HUDEP-2 (cell line): ENCODE measurements at regions not wholly inside any gene's neighbourhood (a gene's known extent, or its start where the extent isn't known, plus 50 kb on each side); places are given as distances from the start of the nearest gene placed in this dataset.
A peak's percentile ranks its signal among the peaks of the same experiment; 100 is the strongest.

Experiments
- DNase-seq, 76 experiments: peaks; one replicate each; lab custom pipeline; 2025; ENCODE audit not compliant: unreplicated experiment in 76 of 76; lab: John Stamatoyannopoulos, UW

DNA sequence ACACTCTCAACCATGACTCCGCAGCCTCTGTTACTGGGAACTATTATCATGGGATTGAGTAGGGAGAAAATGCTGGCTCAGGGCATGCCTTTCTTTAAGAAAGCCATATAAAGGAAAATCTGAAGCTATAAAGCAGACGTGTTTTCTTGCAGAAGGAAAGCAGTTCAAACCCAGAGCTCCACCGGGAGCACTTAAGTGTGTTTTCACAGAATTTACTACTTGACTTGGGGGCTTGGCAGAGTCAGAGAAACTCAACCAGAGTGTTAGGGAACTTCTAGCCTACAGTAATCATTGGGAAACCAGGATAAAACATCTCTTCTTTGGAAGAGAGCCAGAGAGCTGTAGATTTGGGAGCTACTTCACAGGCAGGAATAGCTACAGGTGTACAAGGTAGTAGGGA, 283.4 kb upstream of the ADRA1B start:
- DNase-seq: no peak

DNA sequence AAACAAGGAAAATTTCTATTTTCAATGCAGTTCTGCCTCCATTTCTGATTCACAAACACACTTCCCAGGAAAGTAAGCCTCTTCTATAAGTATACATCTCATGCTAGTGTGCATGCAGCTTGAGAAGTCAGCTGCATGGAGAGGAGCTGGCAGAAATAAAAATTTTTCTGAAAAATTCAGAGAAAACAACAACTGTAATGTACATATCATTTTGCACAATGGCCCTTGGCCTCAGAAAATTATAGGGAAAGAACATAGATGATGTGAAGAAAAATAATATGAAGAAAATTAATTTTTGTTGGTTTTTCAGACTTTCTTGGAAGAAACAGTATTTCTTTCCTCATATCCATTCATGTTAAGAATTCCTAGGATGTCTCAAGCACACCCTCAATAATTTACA, 277.8 kb upstream of the ADRA1B start:
- no peak for DNase-seq

DNA sequence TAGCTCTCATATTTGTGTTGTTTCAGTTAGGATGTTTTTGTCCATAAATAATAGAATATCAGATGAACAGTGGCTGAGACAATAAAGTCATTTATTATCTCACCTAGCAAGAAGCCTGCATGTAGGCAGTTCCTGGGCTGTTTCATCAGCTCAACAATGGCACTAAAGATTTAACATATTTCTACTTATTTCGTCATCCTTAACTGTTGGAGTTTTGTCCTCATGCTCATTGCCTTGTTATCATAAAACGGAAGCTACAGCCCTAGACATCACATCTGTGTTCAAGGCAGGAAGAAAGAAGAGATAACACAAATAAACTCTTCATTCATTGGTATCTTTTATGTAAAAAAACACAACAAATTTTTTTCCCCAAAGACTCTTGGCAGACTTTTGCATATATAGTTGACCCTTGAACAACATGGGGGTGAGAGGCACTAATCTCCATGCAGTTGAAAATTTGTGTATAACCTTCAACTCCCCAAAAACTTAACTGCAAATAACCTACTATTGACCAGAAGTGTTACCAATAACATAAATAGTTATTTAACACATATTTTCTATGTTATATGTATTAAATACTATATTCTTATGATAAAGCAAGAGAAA, 277.2 kb upstream of the ADRA1B start:
- DNase-seq: peak in 3 of 76 experiments; percentile 1 to 4 (median 1)

DNA sequence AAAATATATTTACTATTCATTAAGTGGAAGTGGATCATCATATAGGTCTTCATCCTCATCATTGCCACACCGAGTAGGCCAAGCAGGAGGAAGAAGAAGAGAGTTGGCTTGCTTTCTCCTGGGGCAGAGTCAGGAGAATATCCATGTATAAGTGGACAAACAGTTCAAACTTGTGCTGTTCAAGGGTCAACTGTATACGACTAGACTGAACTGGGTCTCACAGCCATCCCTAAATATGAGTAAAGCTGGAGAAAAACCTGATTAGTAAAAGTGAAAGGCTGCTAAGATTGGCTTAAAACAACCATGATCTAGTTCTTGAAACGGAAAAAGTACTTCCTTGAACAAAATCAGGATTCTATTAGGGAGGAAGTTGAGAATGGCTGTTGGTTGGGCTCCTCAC, 276.7 kb upstream of the ADRA1B start:
- no peak for DNase-seq

DNA sequence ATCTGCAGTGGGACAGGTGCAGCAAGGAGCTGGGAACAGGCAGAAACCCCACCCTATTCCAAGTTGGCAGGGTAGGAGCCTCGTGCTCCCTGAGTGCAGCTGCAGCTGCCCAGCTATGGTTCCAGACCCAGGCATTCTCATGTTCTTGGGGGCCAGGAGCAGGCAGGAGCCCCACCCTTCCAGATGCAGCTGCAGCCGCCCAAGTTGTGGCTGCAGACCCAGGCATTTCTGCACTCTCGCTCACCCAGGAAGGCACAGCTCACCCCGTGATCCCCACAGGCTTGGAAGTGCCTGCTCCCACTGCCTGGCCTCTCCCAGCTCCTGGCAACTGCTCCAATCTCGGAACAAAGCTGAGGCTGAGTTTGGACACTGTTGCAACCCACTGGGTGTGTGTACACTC, 275.8 kb upstream of the ADRA1B start:
- no peak for DNase-seq

DNA sequence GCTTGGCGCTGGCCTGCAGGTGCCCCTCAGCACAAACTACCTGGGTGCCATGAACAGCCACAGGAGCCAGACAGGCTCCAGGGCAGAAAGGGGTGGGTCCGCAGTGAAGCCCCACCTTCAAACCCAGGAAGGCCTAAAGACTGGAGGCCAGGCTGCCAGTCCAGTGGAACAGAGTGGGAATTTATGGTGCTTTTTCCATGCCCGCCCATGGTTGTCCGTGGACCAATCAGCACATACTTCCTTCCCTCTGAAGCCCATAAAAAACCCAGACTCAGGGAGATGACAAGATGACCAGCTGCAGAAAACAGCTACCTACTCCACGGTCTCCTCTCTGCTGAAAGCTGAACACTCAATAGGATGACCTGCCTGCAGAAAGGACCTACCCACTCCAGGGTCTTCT, 275.4 kb upstream of the ADRA1B start:
- DNase-seq: no peak

DNA sequence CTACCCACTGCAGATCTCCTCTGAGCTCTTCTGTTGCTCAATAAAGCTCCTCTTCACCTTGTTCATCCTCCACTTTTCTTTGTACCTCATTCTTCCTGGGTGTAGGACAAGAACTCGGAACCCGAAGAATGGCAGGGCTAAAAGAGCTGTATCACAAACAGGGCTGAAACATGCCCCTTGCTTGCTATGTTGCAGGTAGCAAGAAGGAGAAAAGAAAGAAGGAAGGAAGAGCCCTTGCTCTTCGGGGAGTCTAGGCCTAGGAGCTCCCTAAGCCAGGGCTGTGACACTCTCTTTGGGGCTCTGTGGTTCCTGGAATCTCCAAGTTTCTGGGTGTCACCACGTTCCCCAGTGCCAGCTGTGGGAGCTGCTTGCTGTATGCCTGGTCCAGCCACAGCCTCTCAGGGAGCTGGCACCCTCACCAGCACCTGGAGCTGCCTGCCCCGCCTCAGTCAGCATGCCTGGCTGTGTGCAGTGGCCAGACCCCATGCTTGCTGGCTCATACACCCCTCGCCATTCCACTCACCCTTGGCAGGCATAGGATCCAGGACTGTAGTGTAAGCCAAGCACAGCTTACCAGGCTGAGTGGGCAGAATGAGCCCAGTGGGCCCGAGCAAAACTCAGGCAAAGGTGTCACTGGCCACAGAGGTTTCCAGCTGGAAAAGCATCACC, 274.8 kb upstream of the ADRA1B start:
- no peak for DNase-seq

DNA sequence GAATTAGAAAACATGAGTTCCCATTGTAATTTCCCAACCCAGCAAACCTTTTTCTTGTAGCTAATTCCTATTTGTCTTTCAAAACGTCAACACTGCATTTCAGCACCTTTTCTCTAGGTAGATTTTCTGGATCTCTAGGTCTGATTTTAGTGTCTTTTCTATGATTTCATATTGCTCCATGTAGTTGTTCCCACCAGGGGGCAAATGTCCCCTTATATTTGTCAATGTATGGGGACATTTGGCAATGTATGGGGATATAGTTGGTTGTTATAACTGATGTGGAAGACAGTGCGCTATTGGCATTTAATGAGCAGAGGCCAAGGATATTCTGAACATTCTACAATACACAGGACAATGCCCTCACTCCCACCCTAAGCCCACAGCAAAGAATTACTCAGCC, 273.9 kb upstream of the ADRA1B start:
- peak in 1 of 76 experiments; percentile 1 for DNase-seq

DNA sequence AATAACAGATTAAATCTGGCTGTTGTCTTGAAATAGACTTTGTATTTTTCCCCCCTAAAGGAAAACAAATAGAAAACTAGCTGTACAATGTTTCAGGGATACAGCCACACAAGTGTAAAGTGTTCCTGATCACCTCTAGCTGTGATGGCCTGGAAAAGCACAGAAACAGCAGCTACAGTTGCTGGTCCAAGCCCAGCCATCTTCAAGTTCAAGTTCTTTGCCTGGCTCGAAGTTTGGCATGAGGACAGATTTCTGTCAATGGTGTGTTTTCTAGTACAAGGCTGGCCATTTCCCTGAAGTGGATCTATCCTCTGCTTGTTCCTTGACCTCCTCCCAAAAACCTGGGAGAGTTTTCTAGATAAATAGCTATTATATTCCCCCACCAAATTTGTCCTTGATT, 272.2 kb upstream of the ADRA1B start:
- DNase-seq: no peak

DNA sequence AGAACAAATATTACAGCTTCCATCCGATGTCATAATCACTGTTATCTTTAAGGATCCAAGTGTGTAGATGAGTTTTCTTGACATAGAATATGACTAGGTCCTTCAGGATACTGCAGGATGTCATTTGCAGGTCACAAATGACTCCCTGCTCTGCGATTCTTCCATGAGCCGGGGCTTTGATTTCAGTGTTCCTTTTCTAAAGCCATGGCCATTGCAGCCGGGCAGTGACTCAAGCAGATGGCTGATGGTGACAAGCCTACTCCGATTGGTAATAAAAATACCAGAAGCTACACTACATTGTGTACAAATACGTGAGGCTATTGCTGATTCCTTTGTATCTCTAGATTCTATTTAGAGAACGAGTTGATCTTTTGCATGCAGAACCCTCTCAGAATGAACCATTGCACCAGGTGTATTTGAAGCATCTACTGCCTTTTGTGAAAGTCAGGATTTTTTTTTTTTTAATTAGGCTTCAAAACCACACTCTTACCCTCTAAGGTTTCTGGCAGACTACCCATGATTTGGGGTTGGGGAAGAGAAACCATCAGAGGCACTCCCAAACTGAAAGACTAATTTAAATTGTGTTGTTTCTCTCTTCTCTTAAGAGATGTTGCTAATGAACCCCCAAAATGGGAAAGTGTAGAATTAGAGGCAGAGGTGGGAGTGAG, 271.0 kb upstream of the ADRA1B start:
- DNase-seq: no peak

DNA sequence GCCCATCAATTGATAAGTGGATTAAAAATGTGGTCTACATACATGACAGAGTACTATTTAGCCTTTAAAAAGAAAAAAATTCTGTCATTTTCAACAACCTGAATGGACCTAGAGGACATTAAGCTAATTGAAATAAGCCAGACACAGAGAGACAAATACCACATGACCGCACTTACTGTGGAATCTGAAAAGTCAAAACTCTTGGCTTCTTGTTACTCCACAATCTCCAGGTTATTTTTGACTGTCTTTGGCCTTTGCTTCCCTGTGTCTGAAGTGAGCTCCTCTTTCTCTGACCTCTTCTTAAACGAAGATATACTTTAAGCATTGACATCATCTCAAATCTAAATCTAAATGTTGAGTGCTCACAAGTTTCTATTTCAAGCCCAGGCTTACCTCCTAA, 265.5 kb upstream of the ADRA1B start:
- DNase-seq: no peak

DNA sequence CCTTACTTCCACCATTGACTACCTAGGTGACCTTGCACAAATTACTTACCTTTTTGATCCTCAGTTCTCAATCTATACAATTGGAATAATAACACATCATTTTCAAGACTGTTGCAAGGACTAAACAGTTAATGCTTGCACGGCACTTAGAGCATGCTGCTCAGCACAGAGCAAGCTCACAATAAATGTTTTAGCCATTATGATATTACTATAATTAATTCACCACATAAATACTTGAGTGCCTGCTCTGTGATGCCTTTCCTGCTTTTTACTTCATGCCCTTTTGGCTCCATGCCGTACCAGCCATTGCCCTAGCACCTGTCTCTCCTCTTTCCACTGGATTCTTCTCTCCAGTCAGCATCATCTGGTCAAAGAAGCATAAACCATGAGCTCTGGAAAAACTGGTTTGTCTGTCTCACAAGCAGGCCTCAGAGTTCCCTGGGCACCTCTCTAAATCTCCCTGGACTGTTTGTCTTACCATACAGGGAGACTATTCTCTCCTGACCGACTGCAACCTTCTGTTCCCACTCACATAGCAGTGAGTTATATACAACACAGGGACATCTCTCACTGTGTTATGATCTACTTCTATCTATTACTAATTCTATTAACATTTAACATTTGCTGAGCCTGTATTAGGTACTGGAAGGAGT, 260.4 kb upstream of the ADRA1B start:
- DNase-seq: no peak

DNA sequence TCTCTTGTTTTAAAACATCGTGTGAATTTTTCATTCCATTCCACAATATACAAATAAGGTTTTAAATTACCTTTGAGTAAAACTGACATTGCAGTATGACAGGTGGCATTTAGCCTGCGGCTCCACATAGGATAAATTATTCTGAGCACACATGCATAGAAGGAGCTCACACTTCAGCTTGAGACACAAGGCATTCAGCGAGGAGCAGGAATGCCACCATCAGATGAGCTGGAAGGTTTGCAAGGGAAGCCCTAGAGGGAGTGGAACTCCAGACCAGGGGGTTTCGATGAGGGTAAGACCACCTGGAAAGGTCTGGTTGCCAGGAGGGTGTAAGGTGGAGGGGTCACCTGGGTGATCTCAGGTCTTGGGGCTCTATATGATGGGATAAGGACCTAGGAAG, 259.0 kb upstream of the ADRA1B start:
- no peak for DNase-seq

DNA sequence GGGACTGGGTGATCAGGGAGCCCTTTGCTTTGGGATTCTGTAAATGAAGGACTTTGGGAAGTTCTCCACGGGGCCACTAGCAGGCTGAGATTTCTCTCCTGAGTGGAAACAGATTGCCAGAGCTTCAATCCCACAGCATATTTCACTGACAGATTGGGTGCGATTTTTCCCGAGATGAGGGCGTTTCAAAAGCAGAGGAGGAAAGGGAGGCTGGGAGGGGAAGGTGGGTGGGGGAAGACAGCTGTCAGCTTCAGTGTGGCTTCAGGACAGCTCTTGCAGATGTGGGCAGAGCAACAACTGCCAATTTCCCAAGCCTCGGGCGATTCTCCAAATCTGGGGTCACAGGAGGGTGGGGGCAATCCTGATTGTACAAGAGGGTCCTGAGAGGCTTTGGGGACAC, 258.5 kb upstream of the ADRA1B start:
- no peak for DNase-seq

DNA sequence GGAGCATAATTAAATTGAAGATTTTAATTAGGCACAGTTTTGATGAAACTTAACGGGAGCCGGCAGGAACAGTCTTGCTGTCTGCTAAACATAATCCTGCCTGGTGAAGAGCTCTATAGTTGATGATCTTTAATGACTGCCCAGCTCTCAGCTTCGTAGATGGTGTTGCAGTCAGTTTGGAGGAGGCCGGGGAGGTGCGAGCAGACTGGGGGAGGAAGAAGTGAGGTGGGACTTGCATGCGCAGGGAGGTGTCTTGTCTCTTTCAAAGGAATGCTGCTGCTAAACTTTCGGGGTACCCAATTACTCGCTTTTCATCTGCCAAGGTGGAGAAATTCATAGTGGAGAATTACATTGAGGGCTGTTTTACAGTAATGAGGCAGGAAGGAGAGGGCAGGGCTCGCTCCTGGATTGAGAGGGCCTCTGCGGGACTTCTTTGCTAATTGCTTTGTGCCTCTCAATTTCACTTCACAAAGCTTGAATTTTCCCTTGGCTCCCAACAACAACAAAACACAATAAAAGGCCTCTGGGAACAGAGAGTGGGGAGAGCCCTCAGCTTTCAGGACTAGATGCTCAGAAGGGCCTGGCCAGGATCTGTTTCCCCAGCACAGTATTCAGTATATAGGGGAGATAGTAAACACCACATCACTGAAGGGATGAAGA, 257.9 kb upstream of the ADRA1B start:
- DNase-seq: no peak

DNA sequence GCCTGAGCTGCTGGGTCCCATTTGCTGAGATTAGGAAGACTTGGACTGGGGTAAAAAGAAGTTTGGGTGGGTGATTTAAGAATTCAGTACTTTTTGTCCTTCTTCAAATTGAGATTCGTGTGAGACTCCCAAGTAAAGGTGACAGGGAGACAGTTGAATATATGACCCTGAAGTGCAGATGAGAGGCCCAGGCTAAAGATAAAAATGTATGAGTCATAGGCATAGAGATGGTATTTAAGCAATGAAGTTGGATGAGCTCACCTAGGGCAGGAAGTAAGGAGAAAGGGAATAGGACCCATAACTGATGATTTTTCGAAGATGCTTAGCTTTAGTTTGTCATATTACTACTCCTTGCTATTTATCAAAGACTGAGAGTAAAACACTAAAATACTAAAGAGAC, 255.9 kb upstream of the ADRA1B start:
- peak in 1 of 76 experiments; percentile 3 for DNase-seq

DNA sequence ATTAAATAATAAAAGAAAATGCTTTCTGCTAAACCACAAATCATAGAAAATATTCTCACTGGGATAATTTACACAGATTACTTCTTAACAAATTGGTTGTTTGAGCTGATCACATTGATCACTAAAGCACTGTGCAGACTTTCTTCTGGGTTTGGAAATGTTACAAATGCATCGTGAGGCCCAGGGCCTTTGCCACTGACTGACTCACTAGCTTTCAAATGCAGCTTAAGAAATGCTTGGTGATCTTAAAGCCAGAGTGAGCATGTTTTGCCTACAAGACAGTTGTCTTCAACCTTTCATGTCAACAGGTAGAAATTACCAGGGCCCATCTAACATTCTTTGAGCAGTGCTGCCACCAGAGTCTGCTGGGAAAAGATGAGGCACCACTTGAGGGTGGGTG, 252.3 kb upstream of the ADRA1B start:
- no peak for DNase-seq

DNA sequence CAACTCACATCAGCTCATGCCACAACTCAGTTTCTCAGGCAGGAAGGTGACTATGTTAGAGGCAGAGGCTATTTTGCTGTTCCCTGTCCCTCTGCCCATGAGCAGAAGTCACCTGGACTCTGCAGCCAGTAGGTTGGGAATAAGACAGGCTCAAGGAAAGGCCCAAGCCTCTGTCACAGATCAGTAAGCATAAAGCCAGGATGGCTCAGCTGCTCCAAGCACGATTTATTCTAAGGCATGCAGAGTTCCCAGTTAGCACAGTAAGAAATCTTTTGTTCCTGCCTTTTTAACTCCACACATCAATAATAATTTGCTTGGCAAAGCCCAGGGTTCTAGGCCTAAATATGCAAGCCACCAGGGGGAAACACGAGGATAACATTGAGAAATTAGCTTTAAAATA, 249.0 kb upstream of the ADRA1B start:
- DNase-seq: no peak

DNA sequence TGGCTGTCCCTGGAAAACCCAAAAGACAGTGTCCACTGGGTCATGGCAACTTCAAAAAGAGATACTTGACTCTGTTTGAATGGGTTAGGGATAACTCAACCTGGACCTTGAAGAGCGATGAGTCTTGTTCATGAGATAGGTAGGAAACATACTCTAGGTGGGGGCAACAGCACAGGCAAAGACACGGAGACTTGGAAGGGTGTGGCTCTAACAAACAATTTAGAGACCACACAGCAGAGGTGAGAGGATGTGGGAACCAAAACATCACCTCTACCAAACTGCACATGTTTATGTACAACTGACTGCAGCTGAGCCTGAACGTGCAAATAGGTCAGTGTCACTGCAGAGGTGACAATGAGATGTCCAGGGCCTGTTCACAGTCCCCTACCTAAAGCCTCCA, 247.7 kb upstream of the ADRA1B start:
- DNase-seq: no peak

DNA sequence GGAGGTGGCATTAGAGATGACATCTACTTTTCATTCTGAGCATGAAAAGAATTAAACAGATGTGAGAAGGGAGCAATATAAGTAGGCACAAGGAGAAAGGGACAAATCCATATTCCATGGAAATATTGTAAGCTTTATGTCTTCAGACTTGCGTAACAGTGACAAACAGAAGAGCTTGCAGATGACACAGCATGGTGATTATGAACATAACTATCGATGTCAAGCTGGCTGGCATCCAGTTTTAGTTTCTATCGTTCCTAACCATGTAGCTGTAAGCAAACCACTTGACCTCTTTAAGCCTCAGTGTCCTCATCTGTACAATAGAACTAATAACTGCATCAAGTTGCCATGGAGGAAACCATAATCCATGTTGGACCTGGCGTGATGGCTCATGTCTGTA, 246.7 kb upstream of the ADRA1B start:
- no peak for DNase-seq

DNA sequence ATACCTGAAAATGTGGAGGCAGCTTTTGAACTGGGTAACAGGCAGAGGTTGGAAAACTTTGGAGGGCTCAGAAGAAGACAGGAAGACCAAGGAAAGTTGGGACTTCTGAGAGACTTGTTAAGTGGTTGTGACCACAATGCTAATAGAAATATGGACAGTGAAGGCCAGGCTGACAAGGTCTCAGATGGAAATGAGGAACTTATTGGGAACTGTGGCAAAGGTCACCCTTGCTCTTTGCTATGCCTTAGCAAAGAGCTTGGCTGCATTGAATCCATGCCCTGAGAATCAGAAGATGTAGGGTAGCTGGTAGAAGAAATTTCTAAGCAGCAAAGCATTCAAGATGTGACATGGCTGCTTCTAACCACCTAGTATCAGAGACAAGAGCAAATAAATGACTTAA, 244.4 kb upstream of the ADRA1B start:
- DNase-seq: no peak
